ENCODE measurements at regions not wholly inside any gene's neighbourhood (a gene's known extent, or its start where the extent isn't known, plus 50 kb on each side); places are given as distances from the start of the nearest gene placed in this dataset.

DNA sequence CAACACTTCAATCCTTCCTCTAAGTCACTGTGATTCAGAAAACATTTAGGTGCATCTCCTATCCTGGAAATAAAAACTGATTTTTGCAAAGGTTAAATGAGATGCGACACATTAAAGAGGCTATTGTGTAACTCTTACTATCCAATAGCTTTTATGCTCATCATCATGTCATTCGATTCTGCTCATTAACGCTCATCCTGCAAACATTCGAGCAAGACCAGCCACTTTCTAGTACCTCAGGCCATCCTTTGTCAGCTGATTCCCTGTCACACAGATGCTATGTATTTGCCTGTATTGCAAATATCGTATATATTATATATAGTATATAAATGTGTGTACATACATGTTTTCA lies 131.6 kb downstream of the TLR5 start:
- TF ChIP-seq, protein P1, sequence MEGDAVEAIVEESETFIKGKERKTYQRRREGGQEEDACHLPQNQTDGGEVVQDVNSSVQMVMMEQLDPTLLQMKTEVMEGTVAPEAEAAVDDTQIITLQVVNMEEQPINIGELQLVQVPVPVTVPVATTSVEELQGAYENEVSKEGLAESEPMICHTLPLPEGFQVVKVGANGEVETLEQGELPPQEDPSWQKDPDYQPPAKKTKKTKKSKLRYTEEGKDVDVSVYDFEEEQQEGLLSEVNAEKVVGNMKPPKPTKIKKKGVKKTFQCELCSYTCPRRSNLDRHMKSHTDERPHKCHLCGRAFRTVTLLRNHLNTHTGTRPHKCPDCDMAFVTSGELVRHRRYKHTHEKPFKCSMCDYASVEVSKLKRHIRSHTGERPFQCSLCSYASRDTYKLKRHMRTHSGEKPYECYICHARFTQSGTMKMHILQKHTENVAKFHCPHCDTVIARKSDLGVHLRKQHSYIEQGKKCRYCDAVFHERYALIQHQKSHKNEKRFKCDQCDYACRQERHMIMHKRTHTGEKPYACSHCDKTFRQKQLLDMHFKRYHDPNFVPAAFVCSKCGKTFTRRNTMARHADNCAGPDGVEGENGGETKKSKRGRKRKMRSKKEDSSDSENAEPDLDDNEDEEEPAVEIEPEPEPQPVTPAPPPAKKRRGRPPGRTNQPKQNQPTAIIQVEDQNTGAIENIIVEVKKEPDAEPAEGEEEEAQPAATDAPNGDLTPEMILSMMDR (conservative IDR thresholded peaks at IDR 0.05; ENCODE audit: low read depth, low read length) = no peak
- TF ChIP-seq EZH2 (IDR thresholded peaks at IDR 0.05; ENCODE audit: low read length, unreplicated experiment) (no peak), EZH2phosphoT487 (IDR thresholded peaks at IDR 0.05; ENCODE audit: borderline replicate concordance, low read length) (no peak)

Data from PC-3 (cell line).